HG03280 (cell line): ENCODE measurements at regions not wholly inside any gene's neighbourhood (a gene's known extent, or its start where the extent isn't known, plus 50 kb on each side); places are given as distances from the start of the nearest gene placed in this dataset.

Source experiments
- ATAC-seq: cut with Tn5 transposase; IDR thresholded peaks from one replicate; pipeline ENCODE4 v1.9.1; 2021; ENCODE audit warnings: mild to moderate bottlenecking, moderate library complexity; ENCODE audit not compliant: unreplicated experiment

DNA sequence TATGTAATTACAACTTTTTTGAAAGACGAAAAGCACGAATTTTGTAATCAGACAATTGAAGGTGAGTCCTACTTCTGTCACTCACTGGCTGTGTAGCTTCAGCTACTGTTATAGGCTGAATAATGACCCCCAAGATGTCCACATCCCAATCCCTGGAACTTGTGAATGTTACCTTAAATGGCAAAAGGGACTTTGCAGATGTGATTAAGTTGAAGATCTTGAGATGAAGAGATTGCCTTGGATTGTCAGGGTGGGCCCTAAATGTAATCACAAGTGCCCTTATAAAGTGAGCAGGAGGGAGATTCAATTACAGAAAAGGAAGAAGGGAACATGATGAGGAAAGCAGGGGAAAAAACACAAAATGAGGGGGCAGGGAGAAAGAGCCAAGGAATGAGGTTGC is 326.2 kb upstream of the MSX2 start:
- no peak for ATAC-seq

GRCh38 chr5:174399411-174399810 is 325.0 kb upstream of the MSX2 start:
- no peak for ATAC-seq

- no peak for ATAC-seq
These were observed 323.9 kb upstream of the MSX2 start for GRCh38 chr5:174400461-174400860.

- no peak for ATAC-seq
These were observed 322.6 kb upstream of the MSX2 start for GRCh38 chr5:174401793-174402192.

- ATAC-seq = no peak
These were observed 322.1 kb upstream of the MSX2 start for GRCh38 chr5:174402222-174402812.

DNA sequence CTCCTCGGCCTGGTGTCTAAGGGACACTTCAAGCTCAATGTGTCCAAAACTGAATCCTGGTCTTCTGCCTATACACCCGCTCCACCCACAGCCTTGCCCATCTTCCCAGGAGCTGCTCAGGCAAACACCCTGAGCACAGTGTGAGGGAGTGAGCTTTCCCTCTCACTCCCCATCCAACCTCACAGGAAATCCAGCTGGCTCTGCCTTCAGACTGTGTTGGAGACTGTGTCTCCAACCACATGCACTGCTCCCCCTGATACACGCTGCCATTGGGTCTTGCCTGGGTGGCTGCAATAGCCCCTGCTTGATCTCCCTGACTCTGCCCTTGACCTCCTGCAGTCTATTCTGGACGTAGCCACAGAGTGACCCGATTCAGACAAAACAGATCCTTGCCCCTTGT is 319.5 kb upstream of the MSX2 start:
- ATAC-seq = no peak

DNA sequence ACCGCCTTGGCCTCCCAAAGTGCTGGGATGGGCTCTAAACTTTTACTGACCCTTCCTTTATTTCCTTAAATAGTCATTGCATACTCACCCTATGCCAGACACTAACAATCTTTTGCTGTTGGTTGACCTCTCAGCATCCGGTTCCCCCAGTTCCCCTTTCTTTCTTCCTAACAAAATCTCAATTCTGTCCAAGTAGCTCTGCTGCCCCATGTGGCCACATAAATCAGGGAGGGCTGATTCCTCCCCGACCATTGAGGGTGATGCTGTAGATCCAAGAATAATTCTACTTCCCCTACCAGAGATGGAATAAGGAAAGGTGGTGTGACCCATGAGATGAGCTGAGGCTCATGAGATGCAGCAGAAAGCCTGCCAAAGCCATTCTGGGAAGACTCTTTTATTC is 315.3 kb upstream of the MSX2 start:
- no peak for ATAC-seq

- ATAC-seq = no peak
These were observed 314.4 kb upstream of the MSX2 start for GRCh38 chr5:174409971-174410370.

- ATAC-seq = no peak
These were observed 313.5 kb upstream of the MSX2 start for GRCh38 chr5:174410716-174411478.

DNA sequence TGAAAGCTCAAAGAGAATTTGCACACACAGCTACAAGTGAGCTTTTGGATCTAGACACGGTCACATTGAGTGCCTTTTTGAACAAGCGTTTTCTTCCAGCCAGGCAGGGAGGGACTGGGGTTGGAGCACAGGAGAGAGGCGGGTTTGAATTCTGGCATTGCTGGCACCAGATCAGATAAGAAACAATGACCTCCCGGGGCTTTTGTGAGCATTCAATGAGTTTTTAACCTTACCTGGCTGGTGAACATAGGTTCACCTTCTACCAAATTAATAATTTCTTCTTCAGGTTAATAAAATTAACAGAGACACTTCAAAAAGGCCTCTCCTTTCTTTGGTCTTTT is 312.9 kb upstream of the MSX2 start:
- no peak for ATAC-seq

- ATAC-seq = no peak
These were observed 312.0 kb upstream of the MSX2 start for GRCh38 chr5:174412374-174412773.

DNA sequence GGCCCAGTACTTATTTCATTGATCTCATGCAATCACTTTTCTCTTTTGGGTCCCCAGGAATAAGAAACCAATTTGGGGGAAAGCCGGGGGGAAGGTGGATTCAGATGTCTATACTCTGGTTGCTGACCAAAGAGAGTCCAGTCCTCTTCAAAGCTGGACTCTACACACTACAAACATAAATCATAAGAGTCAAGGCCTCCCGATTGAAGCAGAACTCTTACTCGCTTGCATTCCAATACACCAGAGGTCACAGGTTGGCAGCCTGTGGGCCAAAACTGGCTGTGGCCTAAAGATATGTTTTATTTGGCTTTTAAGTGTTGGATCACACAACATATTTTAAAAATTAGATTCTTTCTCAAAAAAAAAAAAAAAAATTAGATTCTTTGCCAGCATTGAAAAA is 311.4 kb upstream of the MSX2 start:
- ATAC-seq = no peak

GRCh38 chr5:174413567-174414314 is 310.6 kb upstream of the MSX2 start:
- ATAC-seq = no peak

GRCh38 chr5:174414315-174414710 is 310.1 kb upstream of the MSX2 start:
- no peak for ATAC-seq

- no peak for ATAC-seq
These were observed 305.4 kb upstream of the MSX2 start for GRCh38 chr5:174418809-174419539.

DNA sequence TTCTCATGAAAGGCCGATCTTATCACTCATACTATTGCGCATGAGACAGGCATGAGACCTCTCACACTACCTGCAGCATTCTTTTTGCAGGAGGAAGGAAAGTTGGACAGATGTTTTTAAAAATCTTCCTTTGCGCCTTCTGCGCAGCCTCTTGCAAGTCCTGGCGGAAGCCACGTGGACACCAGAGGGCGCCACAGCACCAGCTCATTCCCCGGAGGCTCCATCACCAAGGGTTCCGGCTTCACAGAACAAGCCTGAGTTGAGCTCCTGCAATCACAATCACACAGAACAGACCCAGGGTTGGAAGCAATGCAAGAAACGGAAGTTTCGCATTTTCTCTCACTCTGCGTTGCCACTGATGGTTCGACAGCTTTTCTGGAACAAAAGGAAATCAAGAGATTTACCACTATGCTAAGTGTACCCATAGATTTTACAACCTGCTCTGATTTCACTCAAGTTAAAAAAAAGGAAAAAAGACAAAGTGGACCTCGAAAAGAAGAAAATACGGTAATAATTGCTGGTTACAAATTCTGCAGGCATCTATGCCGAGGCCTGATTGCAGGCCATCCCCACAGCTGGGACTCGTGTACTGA is 304.7 kb upstream of the MSX2 start:
- ATAC-seq = peak; percentile 73

DNA sequence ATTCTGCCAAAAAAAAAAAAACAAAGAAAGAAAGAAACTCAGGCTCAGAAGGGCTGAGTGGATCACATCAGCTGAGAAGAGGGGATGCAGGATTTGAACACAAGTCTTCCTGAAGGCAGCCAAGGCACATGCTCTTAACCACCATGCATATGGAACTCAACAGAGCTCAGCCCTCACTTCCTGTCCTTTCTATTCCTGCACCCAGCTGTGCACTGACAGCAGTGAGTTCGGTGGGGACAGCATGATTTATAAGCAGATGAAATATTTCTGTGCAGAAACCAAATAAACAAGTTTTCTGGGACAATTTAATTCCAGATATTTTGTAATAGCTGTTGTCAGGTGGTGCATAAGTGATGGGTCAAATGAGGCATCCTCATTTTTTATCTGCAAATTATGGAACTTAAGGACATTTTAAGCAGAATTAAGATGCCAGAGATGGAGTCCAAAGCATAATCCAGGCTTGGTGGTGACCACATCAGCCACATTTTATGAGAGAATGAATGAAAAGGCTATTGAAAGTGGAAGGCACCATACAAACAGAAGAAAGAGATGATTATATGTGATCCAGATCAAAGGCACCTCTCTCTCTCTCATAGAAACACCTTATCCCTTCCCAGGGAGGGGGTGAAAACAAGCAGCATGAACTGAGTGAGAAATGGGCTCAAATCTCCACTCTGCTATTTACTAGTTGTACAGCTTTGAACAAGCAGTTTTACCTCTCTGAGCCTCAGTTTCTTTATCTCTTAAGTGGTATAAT is 303.6 kb upstream of the MSX2 start:
- ATAC-seq = no peak

DNA sequence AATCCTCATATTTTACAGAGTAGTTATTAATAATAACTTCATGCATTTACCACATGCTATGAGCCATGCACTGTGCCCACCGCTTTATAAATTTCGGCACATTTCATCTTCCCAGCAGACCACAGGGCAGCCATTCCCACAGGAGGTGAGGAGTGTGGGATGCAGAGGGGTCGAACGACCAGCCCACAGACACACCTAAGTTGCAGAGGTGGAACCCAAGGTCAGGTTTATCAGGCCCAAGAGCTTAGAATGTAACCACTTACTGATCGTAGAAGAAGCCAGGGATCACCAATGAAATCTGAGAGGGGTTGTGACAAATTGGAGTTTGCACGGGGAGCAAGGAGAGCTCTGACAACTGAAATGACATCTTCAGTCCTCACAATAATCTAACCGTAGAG is 303.0 kb upstream of the MSX2 start:
- no peak for ATAC-seq

- ATAC-seq = no peak
These were observed 300.8 kb upstream of the MSX2 start for GRCh38 chr5:174423558-174423957.

- ATAC-seq = no peak
These were observed 299.9 kb upstream of the MSX2 start for GRCh38 chr5:174424219-174425053.
